ENCODE measurements at regions not wholly inside any gene's neighbourhood (a gene's known extent, or its start where the extent isn't known, plus 50 kb on each side); places are given as distances from the start of the nearest gene placed in this dataset.

DNA sequence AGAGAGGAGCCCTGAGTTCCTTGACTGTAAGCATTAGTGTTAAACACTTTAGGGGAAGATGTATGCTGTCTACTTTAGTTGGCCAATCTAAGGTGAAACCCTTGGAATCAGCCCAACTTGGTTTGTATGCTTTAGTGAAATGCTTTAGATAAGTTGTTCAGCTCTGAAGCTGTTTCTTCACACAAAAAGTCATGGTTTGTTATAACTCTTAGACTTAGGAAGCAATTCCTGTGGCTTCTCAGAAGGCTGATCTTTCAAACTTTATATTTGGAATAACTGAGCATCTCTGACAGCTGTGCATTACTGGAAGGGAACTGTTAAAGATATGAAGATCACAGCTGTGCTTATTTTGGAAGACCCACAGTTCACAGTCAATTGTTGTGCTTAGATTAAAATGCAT, 714.1 kb downstream of the FAT4 start:
- TF ChIP-seq, protein P1, sequence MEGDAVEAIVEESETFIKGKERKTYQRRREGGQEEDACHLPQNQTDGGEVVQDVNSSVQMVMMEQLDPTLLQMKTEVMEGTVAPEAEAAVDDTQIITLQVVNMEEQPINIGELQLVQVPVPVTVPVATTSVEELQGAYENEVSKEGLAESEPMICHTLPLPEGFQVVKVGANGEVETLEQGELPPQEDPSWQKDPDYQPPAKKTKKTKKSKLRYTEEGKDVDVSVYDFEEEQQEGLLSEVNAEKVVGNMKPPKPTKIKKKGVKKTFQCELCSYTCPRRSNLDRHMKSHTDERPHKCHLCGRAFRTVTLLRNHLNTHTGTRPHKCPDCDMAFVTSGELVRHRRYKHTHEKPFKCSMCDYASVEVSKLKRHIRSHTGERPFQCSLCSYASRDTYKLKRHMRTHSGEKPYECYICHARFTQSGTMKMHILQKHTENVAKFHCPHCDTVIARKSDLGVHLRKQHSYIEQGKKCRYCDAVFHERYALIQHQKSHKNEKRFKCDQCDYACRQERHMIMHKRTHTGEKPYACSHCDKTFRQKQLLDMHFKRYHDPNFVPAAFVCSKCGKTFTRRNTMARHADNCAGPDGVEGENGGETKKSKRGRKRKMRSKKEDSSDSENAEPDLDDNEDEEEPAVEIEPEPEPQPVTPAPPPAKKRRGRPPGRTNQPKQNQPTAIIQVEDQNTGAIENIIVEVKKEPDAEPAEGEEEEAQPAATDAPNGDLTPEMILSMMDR (conservative IDR thresholded peaks at IDR 0.05): no peak
- Mint-ChIP-seq H3K4me1 (no peaks in the 10 kb centered on the region), H3K36me3 (ENCODE audit: low read depth) (peaks cover 8% of the 10 kb centered on the region), H3K27ac (ENCODE audit: unreplicated experiment) (no peak overlapping the region), H3K9me3 (no peaks in the 10 kb centered on the region), H3K4me3 (no peak overlapping the region), H3K27me3 (ENCODE audit: low read depth) (no peaks in the 10 kb centered on the region)
- DNase-seq (ENCODE audit: low read depth, low spot score): no peak

DNA sequence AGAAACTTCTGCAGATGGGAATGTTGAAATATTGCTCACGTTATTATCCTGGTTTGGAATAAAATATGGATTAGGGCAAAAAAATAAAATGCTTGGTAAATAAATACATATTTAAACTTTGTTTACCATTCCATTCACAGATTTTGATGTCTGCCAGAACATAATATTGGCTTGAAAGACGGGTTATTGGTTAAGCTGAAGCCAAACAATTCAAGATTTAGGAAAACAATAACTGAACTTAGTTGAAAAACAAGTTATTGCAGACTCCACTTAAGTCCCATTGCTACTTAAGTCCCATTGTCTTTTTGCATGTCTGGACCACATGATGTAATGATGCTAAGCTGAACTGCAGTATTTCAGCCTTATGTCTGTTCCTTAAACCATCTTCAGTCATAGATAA, 722.5 kb downstream of the FAT4 start:
- no peaks in the 10 kb centered on the region for H3K27me3 Mint-ChIP-seq (ENCODE audit: low read depth)
- no peaks in the 10 kb centered on the region for H3K9me3 Mint-ChIP-seq
- peaks cover 6% of the 10 kb centered on the region for H3K36me3 Mint-ChIP-seq (ENCODE audit: low read depth)
- H3K4me3 Mint-ChIP-seq: no peak overlapping the region
- no peak overlapping the region for H3K27ac Mint-ChIP-seq (ENCODE audit: unreplicated experiment)
- H3K4me1 Mint-ChIP-seq: no peaks in the 10 kb centered on the region
- TF ChIP-seq, protein P1 (conservative IDR thresholded peaks at IDR 0.05): no peak
- DNase-seq (ENCODE audit: low read depth, low spot score): no peak

DNA sequence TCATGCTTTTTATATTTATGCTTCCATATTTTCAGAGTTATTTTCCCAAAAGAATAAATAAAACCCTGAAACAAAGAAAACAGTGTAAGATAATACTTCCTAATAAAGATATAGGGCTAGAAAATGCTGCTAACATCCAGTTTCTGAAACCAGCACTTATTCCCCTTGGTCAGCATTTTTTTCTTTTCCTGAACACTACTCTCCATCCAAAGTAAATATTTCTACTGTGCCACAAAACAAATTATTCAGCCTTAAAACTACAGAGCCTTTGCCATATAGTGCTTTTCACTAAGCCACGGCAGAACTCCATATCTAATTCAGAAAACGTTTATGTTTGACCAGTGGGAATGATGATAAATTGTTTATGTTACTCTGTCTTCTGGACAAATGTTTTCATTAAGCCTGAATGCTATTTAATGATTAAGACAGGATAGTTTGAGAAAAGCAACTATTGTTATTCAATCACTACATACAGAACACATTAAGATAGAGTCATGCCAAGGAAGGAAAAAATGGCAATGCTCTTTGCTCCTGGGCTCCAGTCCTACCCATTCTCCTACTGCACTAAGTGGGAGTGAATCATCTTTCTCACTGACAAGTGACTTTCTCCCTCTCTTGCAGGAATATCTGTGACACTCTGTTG, 723.9 kb downstream of the FAT4 start:
- no peak for DNase-seq (ENCODE audit: low read depth, low spot score)
- H3K9me3 Mint-ChIP-seq: no peaks in the 10 kb centered on the region
- no peaks in the 10 kb centered on the region for H3K4me1 Mint-ChIP-seq
- TF ChIP-seq, protein P1 (conservative IDR thresholded peaks at IDR 0.05): no peak
- no peaks in the 10 kb centered on the region for H3K36me3 Mint-ChIP-seq (ENCODE audit: low read depth)
- H3K27ac Mint-ChIP-seq (ENCODE audit: unreplicated experiment): no peak overlapping the region
- H3K27me3 Mint-ChIP-seq (ENCODE audit: low read depth): no peaks in the 10 kb centered on the region
- no peak overlapping the region for H3K4me3 Mint-ChIP-seq

DNA sequence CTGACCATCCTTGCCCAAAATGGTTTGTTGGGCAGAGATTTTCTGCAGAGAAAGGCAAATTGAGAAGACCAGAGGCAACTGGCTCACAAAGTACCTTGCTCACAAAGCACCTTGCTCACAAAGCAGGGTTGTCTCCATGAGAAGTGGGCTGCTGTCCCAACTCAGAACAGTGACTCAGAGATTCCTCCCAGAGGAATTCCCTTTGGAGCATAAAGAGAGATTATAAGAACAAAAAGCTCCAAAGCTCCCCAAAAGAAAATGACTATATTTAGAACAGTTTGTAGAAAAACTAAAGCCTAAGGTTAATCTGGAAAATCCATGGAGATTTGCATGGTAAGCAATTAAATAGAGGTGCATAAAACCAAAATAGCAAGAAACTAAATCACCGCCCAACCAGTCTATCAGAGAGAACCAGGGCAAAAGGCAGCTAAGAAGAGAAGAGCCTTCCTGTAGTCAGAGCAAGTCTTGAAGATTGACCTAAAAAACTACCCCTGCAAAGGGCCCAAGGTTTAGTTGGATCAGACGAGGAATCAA, 731.4 kb downstream of the FAT4 start:
- Mint-ChIP-seq H3K4me1 (no peaks in the 10 kb centered on the region), H3K27ac (ENCODE audit: unreplicated experiment) (peak overlapping the region; percentile 19), H3K4me3 (no peak overlapping the region), H3K9me3 (peaks cover 4% of the 10 kb centered on the region), H3K27me3 (ENCODE audit: low read depth) (no peaks in the 10 kb centered on the region), H3K36me3 (ENCODE audit: low read depth) (peaks cover 8% of the 10 kb centered on the region)
- TF ChIP-seq, protein P1 (conservative IDR thresholded peaks at IDR 0.05): no peak
- no peak for DNase-seq (ENCODE audit: low read depth, low spot score)

DNA sequence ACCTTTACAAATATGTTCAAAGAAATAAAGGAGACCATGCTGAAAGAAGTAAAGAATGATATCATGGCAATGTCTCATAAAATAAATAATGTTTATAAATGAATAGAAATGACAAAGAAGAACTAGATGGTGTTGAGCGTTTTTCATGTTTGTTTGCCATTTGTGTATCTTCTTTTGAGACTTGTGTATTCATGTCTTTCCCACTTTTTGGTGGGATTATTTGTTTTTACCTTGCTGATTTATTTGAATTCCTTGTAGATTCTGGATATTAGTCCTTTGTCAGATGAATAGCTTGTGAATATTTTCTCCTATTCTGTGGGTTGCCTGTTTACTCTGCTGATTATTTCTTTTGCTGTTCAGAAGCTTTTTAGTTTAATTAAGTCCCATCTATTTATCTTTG, 732.4 kb downstream of the FAT4 start:
- Mint-ChIP-seq H3K4me3 (no peak overlapping the region), H3K36me3 (ENCODE audit: low read depth) (peaks cover 8% of the 10 kb centered on the region), H3K4me1 (peaks cover 4% of the 10 kb centered on the region), H3K27me3 (ENCODE audit: low read depth) (no peaks in the 10 kb centered on the region), H3K9me3 (peaks cover 4% of the 10 kb centered on the region), H3K27ac (ENCODE audit: unreplicated experiment) (no peak overlapping the region)
- TF ChIP-seq, protein P1 (conservative IDR thresholded peaks at IDR 0.05): no peak
- no peak for DNase-seq (ENCODE audit: low read depth, low spot score)

Measured in neural crest cell (in vitro differentiated cells).